ENCODE measurements at regions not wholly inside any gene's neighbourhood (a gene's known extent, or its start where the extent isn't known, plus 50 kb on each side); places are given as distances from the start of the nearest gene placed in this dataset.

DNA sequence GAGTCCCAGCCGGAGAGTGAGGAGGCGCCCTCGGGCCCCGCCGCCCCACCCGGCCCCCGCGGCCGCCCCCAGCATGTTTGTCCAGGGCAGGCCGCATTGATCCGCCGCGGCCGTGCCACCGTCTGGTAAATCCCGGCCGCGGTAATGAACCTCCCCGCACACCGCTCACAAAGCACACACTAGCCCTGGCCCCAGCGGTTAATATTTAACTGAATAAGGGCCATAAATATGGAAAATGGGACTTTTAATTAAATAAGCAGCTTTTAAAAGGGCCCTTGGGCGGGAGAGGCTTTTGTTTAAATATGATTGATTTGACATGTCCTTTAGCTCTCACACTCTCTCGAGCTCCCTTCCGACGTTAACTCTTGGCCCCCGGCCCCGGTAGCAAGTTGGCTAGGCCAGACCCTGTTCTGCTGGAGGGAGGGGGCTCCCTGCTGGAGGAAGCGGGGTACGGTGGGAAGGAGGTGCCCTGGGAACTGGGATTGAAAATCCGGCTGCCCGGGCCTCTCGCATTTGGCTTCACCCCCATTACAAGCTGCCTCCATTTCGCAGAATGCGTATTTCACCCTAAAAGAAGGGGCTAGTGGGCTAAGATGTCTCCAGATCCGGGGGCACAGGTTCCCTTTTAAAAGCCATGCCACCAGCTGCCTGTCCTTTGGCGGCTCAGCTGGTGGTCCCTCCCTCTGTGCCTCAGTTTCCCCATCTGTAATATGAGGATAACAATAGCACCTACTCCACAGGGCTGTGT is 199.8 kb downstream of the RBM19 start:
- no peaks in the 10 kb centered on the region for H3K9me3 Mint-ChIP-seq (ENCODE audit: unreplicated experiment)
- H3K27me3 Mint-ChIP-seq (ENCODE audit: unreplicated experiment) = peaks cover 24% of the 10 kb centered on the region
- peaks cover 15% of the 10 kb centered on the region for H3K4me1 Mint-ChIP-seq (ENCODE audit: unreplicated experiment)
- no peak overlapping the region for H3K4me3 Mint-ChIP-seq (ENCODE audit: unreplicated experiment)
- H3K36me3 Mint-ChIP-seq (ENCODE audit: unreplicated experiment) = no peaks in the 10 kb centered on the region
- DNase-seq (ENCODE audit: extremely low spot score, unreplicated experiment) = no peak
- peak overlapping the region; percentile 50 for H3K27ac Mint-ChIP-seq (ENCODE audit: unreplicated experiment)
- TF ChIP-seq, protein P1, sequence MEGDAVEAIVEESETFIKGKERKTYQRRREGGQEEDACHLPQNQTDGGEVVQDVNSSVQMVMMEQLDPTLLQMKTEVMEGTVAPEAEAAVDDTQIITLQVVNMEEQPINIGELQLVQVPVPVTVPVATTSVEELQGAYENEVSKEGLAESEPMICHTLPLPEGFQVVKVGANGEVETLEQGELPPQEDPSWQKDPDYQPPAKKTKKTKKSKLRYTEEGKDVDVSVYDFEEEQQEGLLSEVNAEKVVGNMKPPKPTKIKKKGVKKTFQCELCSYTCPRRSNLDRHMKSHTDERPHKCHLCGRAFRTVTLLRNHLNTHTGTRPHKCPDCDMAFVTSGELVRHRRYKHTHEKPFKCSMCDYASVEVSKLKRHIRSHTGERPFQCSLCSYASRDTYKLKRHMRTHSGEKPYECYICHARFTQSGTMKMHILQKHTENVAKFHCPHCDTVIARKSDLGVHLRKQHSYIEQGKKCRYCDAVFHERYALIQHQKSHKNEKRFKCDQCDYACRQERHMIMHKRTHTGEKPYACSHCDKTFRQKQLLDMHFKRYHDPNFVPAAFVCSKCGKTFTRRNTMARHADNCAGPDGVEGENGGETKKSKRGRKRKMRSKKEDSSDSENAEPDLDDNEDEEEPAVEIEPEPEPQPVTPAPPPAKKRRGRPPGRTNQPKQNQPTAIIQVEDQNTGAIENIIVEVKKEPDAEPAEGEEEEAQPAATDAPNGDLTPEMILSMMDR (IDR thresholded peaks at IDR 0.05) = no peak

DNA sequence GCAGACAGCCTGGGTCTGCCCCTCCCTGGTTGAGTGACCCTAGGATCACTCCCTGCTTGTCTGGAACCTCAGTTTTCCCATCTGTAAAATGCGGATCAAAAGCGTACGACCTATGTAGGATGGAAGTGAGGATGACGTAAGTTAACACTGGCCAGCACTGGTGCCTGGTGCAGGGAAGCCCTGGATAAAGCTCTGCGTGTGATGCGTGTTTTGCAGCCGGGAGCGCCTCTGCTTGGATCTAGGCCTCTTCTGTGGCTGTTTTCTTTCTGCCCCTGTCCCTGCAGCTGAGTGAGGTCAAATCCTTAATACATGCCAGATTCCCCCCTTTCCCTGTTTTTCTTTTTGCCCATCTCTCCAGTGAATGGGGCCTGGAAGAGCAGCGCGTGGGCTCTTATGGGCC is 201.5 kb downstream of the RBM19 start:
- H3K27ac Mint-ChIP-seq (ENCODE audit: unreplicated experiment) = no peak overlapping the region
- no peaks in the 10 kb centered on the region for H3K36me3 Mint-ChIP-seq (ENCODE audit: unreplicated experiment)
- no peaks in the 10 kb centered on the region for H3K9me3 Mint-ChIP-seq (ENCODE audit: unreplicated experiment)
- peaks cover 35% of the 10 kb centered on the region for H3K27me3 Mint-ChIP-seq (ENCODE audit: unreplicated experiment)
- H3K4me1 Mint-ChIP-seq (ENCODE audit: unreplicated experiment) = peaks cover 15% of the 10 kb centered on the region
- DNase-seq (ENCODE audit: extremely low spot score, unreplicated experiment) = no peak
- no peak overlapping the region for H3K4me3 Mint-ChIP-seq (ENCODE audit: unreplicated experiment)
- TF ChIP-seq, protein P1 (IDR thresholded peaks at IDR 0.05) = no peak

DNA sequence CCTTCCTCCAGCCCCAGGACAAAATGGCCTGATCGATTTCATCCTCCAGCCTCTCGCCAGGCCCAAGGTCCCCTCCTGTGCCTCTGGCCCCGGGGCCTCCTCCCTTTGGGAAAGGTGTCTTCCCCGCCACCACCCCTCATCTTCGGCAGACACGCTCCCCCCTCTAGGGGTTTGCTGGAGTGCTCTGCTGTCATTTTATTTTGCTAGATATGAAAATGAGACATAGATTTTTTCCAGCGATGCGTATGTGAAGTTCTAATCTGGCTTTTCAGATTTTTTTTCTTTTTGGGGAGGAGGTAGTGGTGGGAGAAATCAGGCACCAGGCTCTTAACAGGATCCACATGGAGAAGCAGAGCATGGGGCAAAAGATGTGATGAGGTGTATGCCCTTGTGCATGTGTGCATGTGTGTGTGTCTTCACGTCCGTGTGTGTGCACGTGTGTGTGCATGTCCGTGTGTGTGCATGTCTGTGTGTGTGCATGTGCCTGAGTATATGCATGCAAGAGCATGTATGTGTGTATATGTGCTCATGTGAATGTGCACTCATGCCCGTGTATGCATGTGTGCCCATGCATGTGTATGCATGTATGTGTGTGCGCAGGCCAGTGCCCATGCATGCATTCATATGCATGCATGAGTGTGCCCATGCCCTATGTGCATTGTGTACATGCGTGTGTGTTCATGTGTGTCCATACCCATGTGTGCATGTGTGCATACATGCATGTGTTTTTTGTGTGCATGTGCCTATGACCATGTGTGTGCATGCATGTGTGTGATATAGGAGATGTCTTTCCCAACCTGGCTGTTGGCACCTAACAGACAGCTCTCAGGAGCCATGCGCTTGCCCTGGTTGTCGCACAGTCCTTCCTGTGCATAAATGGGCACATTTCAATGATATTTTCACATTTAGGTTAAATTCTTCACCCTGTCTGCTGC is 203.0 kb downstream of the RBM19 start:
- H3K27me3 Mint-ChIP-seq (ENCODE audit: unreplicated experiment) = peaks cover 48% of the 10 kb centered on the region
- H3K4me1 Mint-ChIP-seq (ENCODE audit: unreplicated experiment) = peaks cover 15% of the 10 kb centered on the region
- no peaks in the 10 kb centered on the region for H3K9me3 Mint-ChIP-seq (ENCODE audit: unreplicated experiment)
- TF ChIP-seq, protein P1 (IDR thresholded peaks at IDR 0.05) = no peak
- DNase-seq (ENCODE audit: extremely low spot score, unreplicated experiment) = no peak
- no peak overlapping the region for H3K4me3 Mint-ChIP-seq (ENCODE audit: unreplicated experiment)
- H3K36me3 Mint-ChIP-seq (ENCODE audit: unreplicated experiment) = no peaks in the 10 kb centered on the region
- H3K27ac Mint-ChIP-seq (ENCODE audit: unreplicated experiment) = no peak overlapping the region

DNA sequence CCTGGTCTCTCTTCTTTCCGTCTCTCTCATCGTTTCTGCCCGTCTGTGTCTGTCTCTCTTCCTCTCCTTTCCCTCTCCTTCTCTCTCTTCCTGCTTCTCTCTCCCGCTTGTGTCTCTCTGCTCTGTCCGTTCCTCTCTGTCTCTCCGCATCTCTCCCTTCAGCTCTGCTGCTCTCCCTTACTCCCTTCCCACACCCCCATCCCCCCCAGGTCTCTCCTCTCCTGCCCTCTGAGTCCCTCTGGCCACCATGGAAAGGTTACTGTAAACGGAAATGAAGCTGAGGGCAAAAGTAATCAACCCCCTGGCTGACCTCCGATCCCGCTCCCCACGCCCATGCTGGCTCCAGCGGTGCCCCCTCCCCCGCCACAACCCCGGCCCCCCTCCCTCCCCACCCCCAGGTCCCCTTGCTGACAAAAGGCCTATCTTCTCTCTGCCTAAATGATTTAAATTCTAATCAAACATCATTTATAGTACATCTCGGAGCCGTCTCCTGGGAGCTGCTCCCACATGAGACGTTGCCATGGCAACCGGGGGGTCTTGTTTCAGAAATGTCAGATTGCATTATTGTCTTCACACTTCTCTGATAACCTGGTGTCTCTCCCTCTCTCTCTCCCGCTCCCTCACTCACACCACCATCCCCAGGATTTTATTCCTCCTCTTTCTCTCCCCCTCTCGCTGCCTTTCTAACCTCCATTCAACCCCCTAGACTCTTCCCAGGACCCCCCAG is 203.8 kb downstream of the RBM19 start:
- peaks cover 13% of the 10 kb centered on the region for H3K4me1 Mint-ChIP-seq (ENCODE audit: unreplicated experiment)
- no peaks in the 10 kb centered on the region for H3K36me3 Mint-ChIP-seq (ENCODE audit: unreplicated experiment)
- no peak overlapping the region for H3K27ac Mint-ChIP-seq (ENCODE audit: unreplicated experiment)
- H3K4me3 Mint-ChIP-seq (ENCODE audit: unreplicated experiment) = no peak overlapping the region
- TF ChIP-seq, protein P1 (IDR thresholded peaks at IDR 0.05) = no peak
- DNase-seq (ENCODE audit: extremely low spot score, unreplicated experiment) = no peak
- peaks cover 53% of the 10 kb centered on the region for H3K27me3 Mint-ChIP-seq (ENCODE audit: unreplicated experiment)
- H3K9me3 Mint-ChIP-seq (ENCODE audit: unreplicated experiment) = no peaks in the 10 kb centered on the region

Measured in osteocyte (in vitro differentiated cells).